ENCODE measurements at regions not wholly inside any gene's neighbourhood (a gene's known extent, or its start where the extent isn't known, plus 50 kb on each side); places are given as distances from the start of the nearest gene placed in this dataset.

- no peaks in the 10 kb centered on the region for H3K27me3 ChIP-seq (ENCODE audit: control insufficient read depth, insufficient read depth, low read length)
- no peak overlapping the region for H3K4me3 ChIP-seq (ENCODE audit: low read length)
- no peaks in the 10 kb centered on the region for H3K4me1 ChIP-seq (ENCODE audit: control insufficient read depth, insufficient read depth, low read length)
- no peaks in the 10 kb centered on the region for H3K36me3 ChIP-seq (ENCODE audit: control insufficient read depth, insufficient read depth, low read length)
- no peak overlapping the region for H3K27ac ChIP-seq (ENCODE audit: low read depth, low read length)
- no peak overlapping the region for H3K9ac ChIP-seq (ENCODE audit: low read length)
Measured at GRCh38 chr14:53606203-53606602, 350.4 kb downstream of the BMP4 start.

GRCh38 chr14:53605562-53605961, 351.1 kb downstream of the BMP4 start:
- Histone ChIP-seq H3K27ac (ENCODE audit: low read depth, low read length) (no peak overlapping the region), H3K4me1 (ENCODE audit: control insufficient read depth, insufficient read depth, low read length) (no peaks in the 10 kb centered on the region), H3K4me3 (ENCODE audit: low read length) (no peak overlapping the region), H3K36me3 (ENCODE audit: control insufficient read depth, insufficient read depth, low read length) (no peaks in the 10 kb centered on the region), H3K9ac (ENCODE audit: low read length) (no peak overlapping the region), H3K27me3 (ENCODE audit: control insufficient read depth, insufficient read depth, low read length) (no peaks in the 10 kb centered on the region)

- Histone ChIP-seq H3K27me3 (ENCODE audit: control insufficient read depth, insufficient read depth, low read length) (no peaks in the 10 kb centered on the region), H3K4me3 (ENCODE audit: low read length) (no peak overlapping the region), H3K27ac (ENCODE audit: low read depth, low read length) (no peak overlapping the region), H3K36me3 (ENCODE audit: control insufficient read depth, insufficient read depth, low read length) (no peaks in the 10 kb centered on the region), H3K9ac (ENCODE audit: low read length) (no peak overlapping the region), H3K4me1 (ENCODE audit: control insufficient read depth, insufficient read depth, low read length) (no peaks in the 10 kb centered on the region)
Measured at GRCh38 chr14:53603994-53604393, 352.6 kb downstream of the BMP4 start.

GRCh38 chr14:53601409-53601808, 355.2 kb downstream of the BMP4 start:
- Histone ChIP-seq H3K27ac (ENCODE audit: low read depth, low read length) (no peak overlapping the region), H3K4me1 (ENCODE audit: control insufficient read depth, insufficient read depth, low read length) (no peaks in the 10 kb centered on the region), H3K36me3 (ENCODE audit: control insufficient read depth, insufficient read depth, low read length) (no peaks in the 10 kb centered on the region), H3K27me3 (ENCODE audit: control insufficient read depth, insufficient read depth, low read length) (no peaks in the 10 kb centered on the region), H3K9ac (ENCODE audit: low read length) (no peak overlapping the region), H3K4me3 (ENCODE audit: low read length) (no peak overlapping the region)

GRCh38 chr14:53599221-53599945, 357.2 kb downstream of the BMP4 start:
- H3K27ac ChIP-seq (ENCODE audit: low read depth, low read length) = no peak overlapping the region
- no peak overlapping the region for H3K9ac ChIP-seq (ENCODE audit: low read length)
- no peaks in the 10 kb centered on the region for H3K27me3 ChIP-seq (ENCODE audit: control insufficient read depth, insufficient read depth, low read length)
- no peaks in the 10 kb centered on the region for H3K4me1 ChIP-seq (ENCODE audit: control insufficient read depth, insufficient read depth, low read length)
- no peaks in the 10 kb centered on the region for H3K36me3 ChIP-seq (ENCODE audit: control insufficient read depth, insufficient read depth, low read length)
- H3K4me3 ChIP-seq (ENCODE audit: low read length) = no peak overlapping the region

GRCh38 chr14:53596853-53597525, 359.6 kb downstream of the BMP4 start:
- Histone ChIP-seq H3K9ac (ENCODE audit: low read length) (no peak overlapping the region), H3K36me3 (ENCODE audit: control insufficient read depth, insufficient read depth, low read length) (no peaks in the 10 kb centered on the region), H3K27ac (ENCODE audit: low read depth, low read length) (no peak overlapping the region), H3K27me3 (ENCODE audit: control insufficient read depth, insufficient read depth, low read length) (no peaks in the 10 kb centered on the region), H3K4me1 (ENCODE audit: control insufficient read depth, insufficient read depth, low read length) (no peaks in the 10 kb centered on the region), H3K4me3 (ENCODE audit: low read length) (no peak overlapping the region)

GRCh38 chr14:53591816-53592215, 364.8 kb downstream of the BMP4 start:
- Histone ChIP-seq H3K27me3 (ENCODE audit: control insufficient read depth, insufficient read depth, low read length) (no peaks in the 10 kb centered on the region), H3K4me1 (ENCODE audit: control insufficient read depth, insufficient read depth, low read length) (no peaks in the 10 kb centered on the region), H3K9ac (ENCODE audit: low read length) (no peak overlapping the region), H3K4me3 (ENCODE audit: low read length) (no peak overlapping the region), H3K27ac (ENCODE audit: low read depth, low read length) (no peak overlapping the region), H3K36me3 (ENCODE audit: control insufficient read depth, insufficient read depth, low read length) (no peaks in the 10 kb centered on the region)

GRCh38 chr14:53581504-53581903, 375.1 kb downstream of the BMP4 start:
- H3K27me3 ChIP-seq (ENCODE audit: control insufficient read depth, insufficient read depth, low read length) = no peaks in the 10 kb centered on the region
- H3K4me3 ChIP-seq (ENCODE audit: low read length) = no peak overlapping the region
- H3K9ac ChIP-seq (ENCODE audit: low read length) = no peak overlapping the region
- H3K36me3 ChIP-seq (ENCODE audit: control insufficient read depth, insufficient read depth, low read length) = no peaks in the 10 kb centered on the region
- H3K27ac ChIP-seq (ENCODE audit: low read depth, low read length) = no peak overlapping the region
- H3K4me1 ChIP-seq (ENCODE audit: control insufficient read depth, insufficient read depth, low read length) = no peaks in the 10 kb centered on the region

GRCh38 chr14:53571641-53572328, 384.8 kb downstream of the BMP4 start:
- H3K36me3 ChIP-seq (ENCODE audit: control insufficient read depth, insufficient read depth, low read length) = no peaks in the 10 kb centered on the region
- no peak overlapping the region for H3K9ac ChIP-seq (ENCODE audit: low read length)
- peaks cover 27% of the 10 kb centered on the region for H3K4me1 ChIP-seq (ENCODE audit: control insufficient read depth, insufficient read depth, low read length)
- peak overlapping the region; percentile 33 for H3K27ac ChIP-seq (ENCODE audit: low read depth, low read length)
- H3K4me3 ChIP-seq (ENCODE audit: low read length) = no peak overlapping the region
- H3K27me3 ChIP-seq (ENCODE audit: control insufficient read depth, insufficient read depth, low read length) = no peaks in the 10 kb centered on the region

- H3K27me3 ChIP-seq (ENCODE audit: control insufficient read depth, insufficient read depth, low read length) = no peaks in the 10 kb centered on the region
- H3K27ac ChIP-seq (ENCODE audit: low read depth, low read length) = peak overlapping the region; percentile 18
- no peak overlapping the region for H3K4me3 ChIP-seq (ENCODE audit: low read length)
- peaks cover 27% of the 10 kb centered on the region for H3K4me1 ChIP-seq (ENCODE audit: control insufficient read depth, insufficient read depth, low read length)
- H3K36me3 ChIP-seq (ENCODE audit: control insufficient read depth, insufficient read depth, low read length) = no peaks in the 10 kb centered on the region
- no peak overlapping the region for H3K9ac ChIP-seq (ENCODE audit: low read length)
Measured at GRCh38 chr14:53570411-53571387, 385.9 kb downstream of the BMP4 start.

GRCh38 chr14:53569446-53569845, 387.2 kb downstream of the BMP4 start:
- H3K9ac ChIP-seq (ENCODE audit: low read length) = no peak overlapping the region
- peaks cover 27% of the 10 kb centered on the region for H3K4me1 ChIP-seq (ENCODE audit: control insufficient read depth, insufficient read depth, low read length)
- no peaks in the 10 kb centered on the region for H3K36me3 ChIP-seq (ENCODE audit: control insufficient read depth, insufficient read depth, low read length)
- no peak overlapping the region for H3K27ac ChIP-seq (ENCODE audit: low read depth, low read length)
- H3K27me3 ChIP-seq (ENCODE audit: control insufficient read depth, insufficient read depth, low read length) = no peaks in the 10 kb centered on the region
- no peak overlapping the region for H3K4me3 ChIP-seq (ENCODE audit: low read length)

Data from rectal smooth muscle tissue (tissue), 1 donor.